ENCODE measurements at regions not wholly inside any gene's neighbourhood (a gene's known extent, or its start where the extent isn't known, plus 50 kb on each side); places are given as distances from the start of the nearest gene placed in this dataset.

DNA sequence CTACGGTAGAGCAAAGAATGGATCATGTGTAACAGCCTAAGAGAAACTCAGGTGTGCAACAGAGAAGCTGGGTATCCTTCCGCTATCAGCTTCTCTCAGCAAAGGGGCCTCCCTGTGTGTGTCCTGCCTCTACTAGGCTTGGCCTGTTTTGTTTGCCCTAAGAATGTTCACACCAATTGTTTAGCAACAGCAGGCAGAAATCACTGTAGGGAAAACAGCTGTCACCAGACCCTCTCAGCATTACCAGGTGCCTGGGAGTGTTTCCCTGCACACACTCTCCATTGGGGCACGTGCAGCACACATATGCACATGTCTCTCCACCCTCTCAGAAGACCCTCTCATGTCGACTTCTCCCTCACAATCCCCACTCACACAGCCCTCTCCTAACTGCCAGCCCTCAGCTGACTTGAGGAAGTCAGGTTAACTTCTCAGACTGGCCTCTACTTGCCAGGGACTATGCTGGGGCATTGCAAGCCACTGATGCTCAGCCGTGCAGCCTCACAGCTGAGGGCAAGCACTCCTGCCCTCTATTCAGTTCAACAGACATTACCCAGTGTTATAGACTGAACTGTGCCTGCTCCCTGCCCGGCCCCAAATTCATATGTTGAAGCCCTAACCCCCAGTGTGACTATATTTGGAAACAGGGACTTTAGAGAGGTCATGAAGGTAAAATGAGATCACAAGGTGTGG is 97.6 kb downstream of the TRIM29 start:
- TF ChIP-seq, protein P1, sequence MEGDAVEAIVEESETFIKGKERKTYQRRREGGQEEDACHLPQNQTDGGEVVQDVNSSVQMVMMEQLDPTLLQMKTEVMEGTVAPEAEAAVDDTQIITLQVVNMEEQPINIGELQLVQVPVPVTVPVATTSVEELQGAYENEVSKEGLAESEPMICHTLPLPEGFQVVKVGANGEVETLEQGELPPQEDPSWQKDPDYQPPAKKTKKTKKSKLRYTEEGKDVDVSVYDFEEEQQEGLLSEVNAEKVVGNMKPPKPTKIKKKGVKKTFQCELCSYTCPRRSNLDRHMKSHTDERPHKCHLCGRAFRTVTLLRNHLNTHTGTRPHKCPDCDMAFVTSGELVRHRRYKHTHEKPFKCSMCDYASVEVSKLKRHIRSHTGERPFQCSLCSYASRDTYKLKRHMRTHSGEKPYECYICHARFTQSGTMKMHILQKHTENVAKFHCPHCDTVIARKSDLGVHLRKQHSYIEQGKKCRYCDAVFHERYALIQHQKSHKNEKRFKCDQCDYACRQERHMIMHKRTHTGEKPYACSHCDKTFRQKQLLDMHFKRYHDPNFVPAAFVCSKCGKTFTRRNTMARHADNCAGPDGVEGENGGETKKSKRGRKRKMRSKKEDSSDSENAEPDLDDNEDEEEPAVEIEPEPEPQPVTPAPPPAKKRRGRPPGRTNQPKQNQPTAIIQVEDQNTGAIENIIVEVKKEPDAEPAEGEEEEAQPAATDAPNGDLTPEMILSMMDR (IDR thresholded peaks at IDR 0.05; ENCODE audit: low read depth, low read length, poor library complexity, severe bottlenecking), result no peak
- no peak for TF ChIP-seq EZH2phosphoT487 (IDR thresholded peaks at IDR 0.05; ENCODE audit: borderline replicate concordance, low read length)
- H3K27me3 ChIP-seq (ENCODE audit: control insufficient read depth, low read length), result peaks cover 14% of the 10 kb centered on the region; the same call in 1 of the 2 replicates
- H3K4me3 ChIP-seq (ENCODE audit: low read length), result no peak overlapping the region
- no peaks in the 10 kb centered on the region for H4K20me1 ChIP-seq (ENCODE audit: control insufficient read depth, insufficient read depth, low read depth, low read length)
- H3K4me1 ChIP-seq (ENCODE audit: control insufficient read depth, low read length), result no peaks in the 10 kb centered on the region
- no peaks in the 10 kb centered on the region for H3K36me3 ChIP-seq (ENCODE audit: control insufficient read depth, low read length)
- no peaks in the 10 kb centered on the region for H3K9me2 ChIP-seq (replicated peaks; ENCODE audit: control insufficient read depth, low read length)
- no peaks in the 10 kb centered on the region for H3F3A ChIP-seq (ENCODE audit: control insufficient read depth, insufficient read depth)
- no peak overlapping the region for H3K4me2 ChIP-seq (ENCODE audit: low read length)
- no peaks in the 10 kb centered on the region for H3K9me3 ChIP-seq (ENCODE audit: control insufficient read depth, insufficient read depth, low read length)
- H3K27ac ChIP-seq (ENCODE audit: low read depth, low read length), result no peak overlapping the region
- no peaks in the 10 kb centered on the region for H3K79me2 ChIP-seq (ENCODE audit: control insufficient read depth, low read length)

DNA sequence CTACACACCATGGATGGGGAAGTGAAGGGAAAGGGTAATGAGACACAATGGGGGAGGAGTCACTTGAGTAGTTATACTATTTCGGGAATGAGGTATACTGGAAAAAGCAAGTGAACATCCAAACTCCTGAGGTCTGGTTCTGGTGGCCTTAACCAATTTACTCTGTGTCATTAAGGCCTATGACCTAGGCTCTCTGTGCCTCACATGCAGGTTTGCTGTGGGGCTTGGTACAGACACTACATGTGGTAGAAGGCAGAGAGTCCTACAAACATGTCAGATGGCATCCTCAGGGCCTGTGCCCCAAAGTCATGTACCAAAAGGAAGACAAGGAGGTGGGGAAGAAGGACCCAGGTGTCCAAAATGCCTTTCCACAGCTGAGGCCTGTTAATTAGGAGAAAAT is 98.9 kb downstream of the TRIM29 start:
- peaks cover 10% of the 10 kb centered on the region; the same call in 1 of the 2 replicates for H3K27me3 ChIP-seq (ENCODE audit: control insufficient read depth, low read length)
- no peaks in the 10 kb centered on the region for H3K9me3 ChIP-seq (ENCODE audit: control insufficient read depth, insufficient read depth, low read length)
- H3K4me1 ChIP-seq (ENCODE audit: control insufficient read depth, low read length), result no peaks in the 10 kb centered on the region
- no peak overlapping the region for H3K27ac ChIP-seq (ENCODE audit: low read depth, low read length)
- H3K4me3 ChIP-seq (ENCODE audit: low read length), result no peak overlapping the region
- H3K9me2 ChIP-seq (replicated peaks; ENCODE audit: control insufficient read depth, low read length), result no peaks in the 10 kb centered on the region
- H3K36me3 ChIP-seq (ENCODE audit: control insufficient read depth, low read length), result no peaks in the 10 kb centered on the region
- no peak for TF ChIP-seq EZH2phosphoT487 (IDR thresholded peaks at IDR 0.05; ENCODE audit: borderline replicate concordance, low read length)
- TF ChIP-seq, protein P1 (IDR thresholded peaks at IDR 0.05; ENCODE audit: low read depth, low read length, poor library complexity, severe bottlenecking), result no peak
- H4K20me1 ChIP-seq (ENCODE audit: control insufficient read depth, insufficient read depth, low read depth, low read length), result no peaks in the 10 kb centered on the region
- H3F3A ChIP-seq (ENCODE audit: control insufficient read depth, insufficient read depth), result no peaks in the 10 kb centered on the region
- no peak overlapping the region for H3K4me2 ChIP-seq (ENCODE audit: low read length)
- H3K79me2 ChIP-seq (ENCODE audit: control insufficient read depth, low read length), result no peaks in the 10 kb centered on the region

DNA sequence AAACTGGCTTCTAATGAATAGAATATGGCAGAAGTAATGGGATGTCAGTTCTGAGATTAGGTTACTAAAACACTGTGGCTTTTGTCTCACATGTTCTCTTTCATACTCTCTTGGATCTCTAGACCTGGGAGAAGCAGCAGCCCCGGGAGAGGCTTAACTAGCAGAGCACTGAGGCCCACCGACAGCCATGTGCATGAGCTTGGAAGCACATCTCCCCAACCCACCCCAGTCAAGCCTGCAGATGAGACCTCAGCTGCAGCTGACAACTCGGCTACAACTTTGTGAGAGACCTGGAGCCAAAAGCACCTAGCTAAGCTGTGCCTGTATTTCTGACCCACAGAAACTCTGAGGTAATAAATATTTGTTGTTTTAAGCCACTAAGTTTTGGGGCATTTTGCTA is 100.8 kb downstream of the TRIM29 start:
- H3K4me2 ChIP-seq (ENCODE audit: low read length), result no peak overlapping the region
- H3K36me3 ChIP-seq (ENCODE audit: control insufficient read depth, low read length), result no peaks in the 10 kb centered on the region
- H3F3A ChIP-seq (ENCODE audit: control insufficient read depth, insufficient read depth), result no peaks in the 10 kb centered on the region
- H3K9me3 ChIP-seq (ENCODE audit: control insufficient read depth, insufficient read depth, low read length), result no peaks in the 10 kb centered on the region
- no peak for TF ChIP-seq EZH2phosphoT487 (IDR thresholded peaks at IDR 0.05; ENCODE audit: borderline replicate concordance, low read length)
- TF ChIP-seq, protein P1 (IDR thresholded peaks at IDR 0.05; ENCODE audit: low read depth, low read length, poor library complexity, severe bottlenecking), result no peak
- no peaks in the 10 kb centered on the region for H4K20me1 ChIP-seq (ENCODE audit: control insufficient read depth, insufficient read depth, low read depth, low read length)
- no peaks in the 10 kb centered on the region for H3K9me2 ChIP-seq (replicated peaks; ENCODE audit: control insufficient read depth, low read length)
- H3K27ac ChIP-seq (ENCODE audit: low read depth, low read length), result no peak overlapping the region
- H3K4me1 ChIP-seq (ENCODE audit: control insufficient read depth, low read length), result no peaks in the 10 kb centered on the region
- H3K79me2 ChIP-seq (ENCODE audit: control insufficient read depth, low read length), result no peaks in the 10 kb centered on the region
- peaks cover 6% of the 10 kb centered on the region; the same call in 1 of the 2 replicates for H3K27me3 ChIP-seq (ENCODE audit: control insufficient read depth, low read length)
- no peak overlapping the region for H3K4me3 ChIP-seq (ENCODE audit: low read length)
